ENCODE measurements at regions not wholly inside any gene's neighbourhood (a gene's known extent, or its start where the extent isn't known, plus 50 kb on each side); places are given as distances from the start of the nearest gene placed in this dataset.

- no peaks in the 10 kb centered on the region for H3K9me3 ChIP-seq (ENCODE audit: control insufficient read depth, insufficient read depth, low read length)
- H2BK15ac ChIP-seq (ENCODE audit: low read depth, low read length) = no peak overlapping the region
- in situ Hi-C loops (cut with MboI; ENCODE audit: low sequenced_read_pairs) = no loop called here
- intact Hi-C loops (cut with micrococcal nuclease) = no loop called here
- no TSS peak for BruUV-seq (replicated peaks)
- no peak overlapping the region for H3K4me3 ChIP-seq (ENCODE audit: insufficient read depth, low read depth, low read length)
- no peak overlapping the region for H3K56ac ChIP-seq (ENCODE audit: extremely low read depth, insufficient read depth, low read length)
- no peak for TF ChIP-seq RAD21 (IDR thresholded peaks at IDR 0.05; ENCODE audit: low read length)
- no peak for TF ChIP-seq FOS (IDR thresholded peaks at IDR 0.05; ENCODE audit: low read depth, low read length)
- TF ChIP-seq RCOR1 (IDR thresholded peaks at IDR 0.05; ENCODE audit: insufficient replicate concordance, low read length) = no peak
- TF ChIP-seq CEBPB (IDR thresholded peaks at IDR 0.05; ENCODE audit: low read depth, low read length) = no peak
- H4K20me1 ChIP-seq (ENCODE audit: insufficient read depth, low read length) = no peaks in the 10 kb centered on the region
- no peak overlapping the region for H2BK120ac ChIP-seq (ENCODE audit: low read depth, low read length)
- 86% methylated on average over 2 of the region's 3 CpGs; no CpG with 5 or more reads in 1 of the 2 experiments for WGBS, 2 experiments (ENCODE audit: extremely low coverage in 2 of 2, insufficient read length in 1 of 2)
- no peak overlapping the region for H3K4me2 ChIP-seq (ENCODE audit: low read depth, low read length)
- H2BK5ac ChIP-seq (ENCODE audit: low read depth, low read length, poor library complexity, severe bottlenecking) = no peak overlapping the region
- no peaks in the 10 kb centered on the region for H3K36me3 ChIP-seq (ENCODE audit: control insufficient read depth, insufficient read depth, low read length)
- dilution Hi-C loops (cut with HindIII; ENCODE audit: low sequenced_read_pairs, unreplicated experiment) = no loop called here
- H4K91ac ChIP-seq (ENCODE audit: insufficient read depth, low read depth, low read length) = no peak overlapping the region
- H3K79me1 ChIP-seq (ENCODE audit: low read depth in 1 of 2, low read length in 2 of 2) = no peaks in the 10 kb centered on the region
- no peak overlapping the region for H3K9ac ChIP-seq (ENCODE audit: low read depth, low read length)
- no peaks in the 10 kb centered on the region for H3K4me1 ChIP-seq (ENCODE audit: control insufficient read depth, insufficient read depth, low read length)
- no peak overlapping the region for H3K23ac ChIP-seq (ENCODE audit: low read depth, low read length)
- no peak for ATAC-seq (ENCODE audit: low read depth)
- CTCF ChIA-PET = no interaction called here
- H2AK9ac ChIP-seq (replicated peaks; ENCODE audit: low read depth, low read length, poor library complexity) = no peak overlapping the region
- H2AK5ac ChIP-seq (ENCODE audit: low read depth, low read length) = no peak overlapping the region
- no peak overlapping the region for H2BK20ac ChIP-seq (ENCODE audit: low read depth, low read length)
- no peak overlapping the region for H2AFZ ChIP-seq (replicated peaks; ENCODE audit: low read length, poor library complexity)
- no peaks in the 10 kb centered on the region for H3K9me1 ChIP-seq (ENCODE audit: insufficient read depth, low read length)
- no peak overlapping the region for H3K14ac ChIP-seq (replicated peaks; ENCODE audit: low read depth, low read length)
- H3K18ac ChIP-seq (ENCODE audit: low read depth, low read length) = no peak overlapping the region
- no peak overlapping the region for H4K5ac ChIP-seq (ENCODE audit: low read depth, low read length)
- H4K8ac ChIP-seq (ENCODE audit: low read depth in 2 of 2, low read length in 2 of 2) = no peak overlapping the region
- H3K4ac ChIP-seq (ENCODE audit: low read depth, low read length) = no peak overlapping the region
- POLR2A ChIA-PET (ENCODE audit: unreplicated experiment) = no interaction called here
- H3K27me3 ChIP-seq (ENCODE audit: control insufficient read depth, insufficient read depth, low read length) = no peaks in the 10 kb centered on the region; the same call in none of the 2 replicates
- no peak for DNase-seq
- no peak overlapping the region for H3K27ac ChIP-seq (ENCODE audit: insufficient read depth, low read length)
Observed at GRCh38 chr1:87265786-87266185, 62.9 kb upstream of the LMO4 start.

All from IMR-90 (cell line).